ENCODE measurements at regions not wholly inside any gene's neighbourhood (a gene's known extent, or its start where the extent isn't known, plus 50 kb on each side); places are given as distances from the start of the nearest gene placed in this dataset.

- TF ChIP-seq POLR2A (IDR thresholded peaks at IDR 0.05; ENCODE audit: low read length), result no peak
- no peak for TF ChIP-seq GATA1 (IDR thresholded peaks at IDR 0.05; ENCODE audit: low read depth, low read length)
These were observed 439.7 kb downstream of the UTRN start for GRCh38 chr6:144724818-144725217.
